ENCODE measurements at regions not wholly inside any gene's neighbourhood (a gene's known extent, or its start where the extent isn't known, plus 50 kb on each side); places are given as distances from the start of the nearest gene placed in this dataset.

DNA sequence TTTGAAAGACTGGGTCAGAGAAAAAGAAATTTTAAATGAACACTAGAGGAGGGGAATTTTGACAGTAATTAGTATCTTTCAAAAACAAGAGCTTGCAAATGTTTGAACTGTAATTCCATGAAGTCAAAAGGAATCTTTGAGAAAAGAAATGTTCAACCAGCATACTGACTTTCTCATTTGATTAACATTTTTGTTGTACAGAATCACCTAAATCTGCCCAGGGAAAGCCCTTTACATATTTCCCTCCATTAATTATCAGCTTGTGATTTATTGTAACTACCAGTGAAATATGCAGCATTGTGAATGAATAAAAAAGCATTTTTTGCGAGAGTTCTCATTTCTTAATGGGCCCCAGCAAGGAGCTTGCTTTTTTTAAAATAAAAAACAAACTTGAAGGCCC lies 61.2 kb upstream of the CCDC91 start:
- Histone ChIP-seq H3K9me3 (no peaks in the 10 kb centered on the region), H3K27me3 (no peaks in the 10 kb centered on the region), H3K4me1 (ENCODE audit: insufficient read depth) (no peaks in the 10 kb centered on the region), H3K36me3 (no peaks in the 10 kb centered on the region), H3K27ac (no peak overlapping the region), H3K4me3 (no peak overlapping the region)
- 84 to 92% (median 91%) methylated on average over 1 of the region's 1 CpG for WGBS, 3 donors
- intact Hi-C loops (cut with DNase I): no loop called here
- no peak for DNase-seq
- TF ChIP-seq, protein P1, sequence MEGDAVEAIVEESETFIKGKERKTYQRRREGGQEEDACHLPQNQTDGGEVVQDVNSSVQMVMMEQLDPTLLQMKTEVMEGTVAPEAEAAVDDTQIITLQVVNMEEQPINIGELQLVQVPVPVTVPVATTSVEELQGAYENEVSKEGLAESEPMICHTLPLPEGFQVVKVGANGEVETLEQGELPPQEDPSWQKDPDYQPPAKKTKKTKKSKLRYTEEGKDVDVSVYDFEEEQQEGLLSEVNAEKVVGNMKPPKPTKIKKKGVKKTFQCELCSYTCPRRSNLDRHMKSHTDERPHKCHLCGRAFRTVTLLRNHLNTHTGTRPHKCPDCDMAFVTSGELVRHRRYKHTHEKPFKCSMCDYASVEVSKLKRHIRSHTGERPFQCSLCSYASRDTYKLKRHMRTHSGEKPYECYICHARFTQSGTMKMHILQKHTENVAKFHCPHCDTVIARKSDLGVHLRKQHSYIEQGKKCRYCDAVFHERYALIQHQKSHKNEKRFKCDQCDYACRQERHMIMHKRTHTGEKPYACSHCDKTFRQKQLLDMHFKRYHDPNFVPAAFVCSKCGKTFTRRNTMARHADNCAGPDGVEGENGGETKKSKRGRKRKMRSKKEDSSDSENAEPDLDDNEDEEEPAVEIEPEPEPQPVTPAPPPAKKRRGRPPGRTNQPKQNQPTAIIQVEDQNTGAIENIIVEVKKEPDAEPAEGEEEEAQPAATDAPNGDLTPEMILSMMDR (IDR thresholded peaks at IDR 0.05): no peak
- no peak for TF ChIP-seq POLR2A (IDR thresholded peaks at IDR 0.05)
- no peak for TF ChIP-seq EP300 (IDR thresholded peaks at IDR 0.05)

DNA sequence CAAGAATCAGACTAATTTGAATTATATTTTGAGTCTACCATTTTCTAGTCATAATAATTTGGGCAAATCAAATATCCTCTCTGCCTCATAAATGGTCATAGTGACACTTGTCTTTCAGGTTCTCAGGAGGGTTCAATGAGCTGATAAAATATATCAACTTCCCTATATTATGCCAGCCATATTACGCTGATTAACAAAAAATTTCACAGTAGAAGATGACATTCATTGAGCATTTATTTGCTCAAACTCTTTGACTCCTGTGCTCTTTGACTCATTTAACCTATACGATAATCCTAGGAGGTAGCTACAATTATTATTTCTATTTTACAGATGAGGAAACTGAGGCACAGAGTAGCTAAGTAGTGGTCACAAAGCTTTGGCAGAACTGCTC lies 60.0 kb upstream of the CCDC91 start:
- TF ChIP-seq POLR2A (IDR thresholded peaks at IDR 0.05) (no peak), EP300 (IDR thresholded peaks at IDR 0.05) (no peak)
- TF ChIP-seq, protein P1 (IDR thresholded peaks at IDR 0.05): no peak
- intact Hi-C loops (cut with DNase I): no loop called here
- no peak overlapping the region for H3K4me3 ChIP-seq
- no peaks in the 10 kb centered on the region for H3K27me3 ChIP-seq
- H3K36me3 ChIP-seq: no peaks in the 10 kb centered on the region
- no peak for DNase-seq
- H3K9me3 ChIP-seq: no peaks in the 10 kb centered on the region
- WGBS, 3 donors: 71 to 97% (median 95%) methylated on average over 2 of the region's 2 CpGs
- H3K27ac ChIP-seq: peak overlapping the region in 1 of 2 donors; percentile 30
- H3K4me1 ChIP-seq (ENCODE audit: insufficient read depth): no peaks in the 10 kb centered on the region

GRCh38 chr12:28130625-28131598 lies 59.3 kb upstream of the CCDC91 start:
- Histone ChIP-seq H3K27me3 (no peaks in the 10 kb centered on the region), H3K4me1 (ENCODE audit: insufficient read depth) (no peaks in the 10 kb centered on the region), H3K36me3 (no peaks in the 10 kb centered on the region), H3K27ac (peak overlapping the region in 1 of 2 donors; percentile 30), H3K9me3 (no peaks in the 10 kb centered on the region), H3K4me3 (no peak overlapping the region)
- peak; percentile 37 to 57 (median 51) for DNase-seq
- TF ChIP-seq POLR2A (IDR thresholded peaks at IDR 0.05) (no peak), EP300 (IDR thresholded peaks at IDR 0.05) (no peak)
- TF ChIP-seq, protein P1 (IDR thresholded peaks at IDR 0.05): no peak
- intact Hi-C loops (cut with DNase I): no loop called here
- 6 to 23% (median 12%) methylated on average over 10 of the region's 10 CpGs for WGBS, 3 donors

GRCh38 chr12:28132398-28132797 lies 57.9 kb upstream of the CCDC91 start:
- H3K4me1 ChIP-seq (ENCODE audit: insufficient read depth): no peaks in the 10 kb centered on the region
- intact Hi-C loops (cut with DNase I): no loop called here
- DNase-seq: no peak
- TF ChIP-seq, protein P1 (IDR thresholded peaks at IDR 0.05): no peak
- TF ChIP-seq POLR2A (IDR thresholded peaks at IDR 0.05) (no peak), EP300 (IDR thresholded peaks at IDR 0.05) (no peak)
- H3K27me3 ChIP-seq: no peaks in the 10 kb centered on the region
- 52 to 76% (median 66%) methylated on average over 3 of the region's 3 CpGs for WGBS, 3 donors
- H3K4me3 ChIP-seq: no peak overlapping the region
- H3K36me3 ChIP-seq: no peaks in the 10 kb centered on the region
- no peaks in the 10 kb centered on the region for H3K9me3 ChIP-seq
- no peak overlapping the region for H3K27ac ChIP-seq
